HG03469 (cell line): ENCODE measurements at regions not wholly inside any gene's neighbourhood (a gene's known extent, or its start where the extent isn't known, plus 50 kb on each side); places are given as distances from the start of the nearest gene placed in this dataset.
"Not testable (repeated sequence)": the region's sequence is repeated elsewhere in the genome, so short reads cannot be mapped to it uniquely, and the experiment has no call there.

Experiments
- ATAC-seq: cut with Tn5 transposase; IDR thresholded peaks from one replicate; pipeline ENCODE4 v1.9.1; 2021; ENCODE audit warnings: mild to moderate bottlenecking, moderate library complexity, moderate number of reproducible peaks; ENCODE audit not compliant: unreplicated experiment

- no peak for ATAC-seq
These were observed 51.2 kb upstream of the SEC16B start for GRCh38 chr1:178020968-178021640.

- ATAC-seq = no peak
These were observed 52.1 kb upstream of the SEC16B start for GRCh38 chr1:178021950-178022349.

- no peak for ATAC-seq
These were observed 53.3 kb upstream of the SEC16B start for GRCh38 chr1:178023181-178023618.

GRCh38 chr1:178024504-178024903 lies 54.6 kb upstream of the SEC16B start:
- ATAC-seq = no peak

GRCh38 chr1:178025613-178026356 lies 55.9 kb upstream of the SEC16B start:
- ATAC-seq = no peak

DNA sequence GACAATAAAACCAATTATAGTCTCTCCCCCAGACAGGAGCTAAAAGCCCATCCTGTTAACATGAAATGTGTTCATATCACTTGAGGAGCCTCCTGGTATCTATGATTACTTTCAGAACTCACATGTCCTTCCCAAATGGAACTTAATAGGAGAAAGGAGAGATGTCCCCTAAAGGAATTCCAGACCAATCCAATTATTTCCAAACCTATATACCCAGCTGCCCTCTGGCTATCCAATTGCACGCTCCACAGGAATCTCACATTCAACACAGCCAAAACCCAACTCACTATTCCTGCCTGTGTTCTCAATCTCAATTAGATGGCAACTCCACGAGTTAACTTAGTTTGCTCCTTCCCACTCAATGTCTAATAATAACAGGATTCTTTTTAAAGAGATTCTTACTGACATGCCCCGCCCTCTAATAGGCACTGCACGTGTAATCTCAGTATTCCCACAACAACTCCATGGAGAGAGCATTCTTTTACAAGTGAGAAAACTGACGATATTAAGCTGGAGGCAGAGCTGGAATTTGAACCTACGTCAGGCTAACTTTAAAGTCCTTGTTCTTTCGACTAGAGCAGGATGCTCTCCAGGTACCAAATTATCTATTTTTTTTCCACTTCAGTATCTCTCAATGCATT lies 59.1 kb upstream of the SEC16B start:
- no peak for ATAC-seq

DNA sequence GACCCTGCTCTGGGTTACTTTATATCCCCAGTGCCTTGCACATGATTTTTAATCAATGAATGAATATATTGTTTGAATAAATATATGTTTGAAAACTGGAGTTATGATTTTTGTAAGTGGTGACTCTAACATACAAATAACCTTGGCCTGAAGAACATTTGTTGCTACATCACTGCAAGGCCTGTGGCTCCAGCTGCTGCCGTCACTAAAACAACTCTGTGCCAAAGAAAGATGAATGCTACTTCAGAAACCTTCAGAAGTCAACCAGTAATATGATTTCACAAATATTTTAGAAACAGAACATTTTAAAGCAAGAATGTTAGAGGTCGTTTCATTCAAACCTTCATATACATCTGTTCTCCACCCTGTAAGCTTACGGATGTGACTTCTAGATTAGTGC lies 60.6 kb upstream of the SEC16B start:
- no peak for ATAC-seq

- ATAC-seq = peak; percentile 94
These were observed 62.0 kb upstream of the RASAL2 start for GRCh38 chr1:178031856-178032320.

- no peak for ATAC-seq
These were observed 60.9 kb upstream of the RASAL2 start for GRCh38 chr1:178033019-178033418.

GRCh38 chr1:178034676-178035075 lies 59.2 kb upstream of the RASAL2 start:
- ATAC-seq = no peak

GRCh38 chr1:178036090-178036489 lies 57.8 kb upstream of the RASAL2 start:
- ATAC-seq = no peak

GRCh38 chr1:178037510-178038253 lies 56.2 kb upstream of the RASAL2 start:
- no peak for ATAC-seq

DNA sequence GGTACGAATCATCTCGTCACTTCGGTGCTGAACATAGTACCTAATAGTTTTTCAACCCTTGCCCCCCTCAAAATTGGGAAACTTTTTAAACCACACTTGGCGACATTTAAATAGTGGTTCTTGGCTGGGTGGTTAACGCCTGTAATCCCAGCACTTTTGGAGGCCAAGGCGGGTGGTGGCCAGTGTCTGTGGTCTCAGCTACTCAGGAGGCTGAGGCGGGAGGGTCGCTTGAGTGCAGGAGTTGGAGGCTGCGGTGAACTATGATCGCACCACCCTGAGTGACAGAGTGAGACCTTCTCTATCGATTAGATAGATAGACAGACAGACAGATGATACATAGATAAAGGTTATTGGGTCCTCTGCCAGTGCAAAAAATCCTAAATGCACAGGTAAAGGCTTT lies 55.5 kb upstream of the RASAL2 start:
- ATAC-seq = no peak

DNA sequence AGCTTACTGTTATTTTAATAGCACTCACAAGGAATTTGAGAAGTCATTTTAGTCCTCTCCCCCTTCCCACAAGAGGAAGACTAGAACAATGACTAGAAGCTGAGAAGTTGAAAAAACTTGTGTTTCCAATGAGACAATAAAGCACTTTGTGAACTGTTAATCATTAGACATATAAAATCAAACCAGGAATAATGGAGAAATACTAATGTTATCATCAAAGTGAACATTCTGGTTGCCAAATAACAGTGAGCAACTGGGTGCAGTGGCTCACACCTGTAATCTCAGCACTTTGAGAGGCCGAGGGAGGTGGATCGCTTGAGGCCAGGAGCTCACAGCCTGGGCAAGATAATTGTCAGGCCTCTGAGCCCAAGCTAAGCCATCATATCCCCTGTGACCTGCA lies 54.0 kb upstream of the RASAL2 start:
- no peak for ATAC-seq

DNA sequence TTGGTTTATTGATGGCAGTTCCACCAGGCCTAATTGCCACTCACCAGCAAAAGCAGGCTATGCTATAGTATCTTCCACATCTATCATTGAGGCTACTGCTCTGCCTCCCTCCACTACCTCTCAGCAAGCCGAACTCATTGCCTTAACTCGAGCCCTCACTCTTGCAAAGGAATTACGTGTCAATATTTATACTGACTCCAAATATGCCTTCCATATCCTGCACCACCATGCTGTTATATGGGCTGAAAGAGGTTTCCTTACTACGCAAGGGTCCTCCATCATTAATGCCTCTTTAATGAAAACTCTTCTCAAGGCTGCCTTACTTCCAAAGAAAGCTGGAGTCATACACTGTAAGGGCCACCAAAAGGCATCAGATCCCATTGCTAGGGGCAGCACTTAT lies 50.0 kb upstream of the RASAL2 start:
- not testable (repeated sequence) for ATAC-seq
